Parathyroid adenoma (tissue), 2 donors: ENCODE measurements at regions not wholly inside any gene's neighbourhood (a gene's known extent, or its start where the extent isn't known, plus 50 kb on each side); places are given as distances from the start of the nearest gene placed in this dataset.

Experiments used
- H2AFZ ChIP-seq: fragments of 300-600 bp; sonication (generic); one replicate; pipeline ENCODE4 v1.7.0; 2017; ENCODE audit warnings: antibody characterized with exemption, mild to moderate bottlenecking
- H3K27ac ChIP-seq: fragments of 300-600 bp; sonication (generic); one replicate; pipeline ENCODE4 v1.7.0; 2017
- H3K27me3 ChIP-seq: fragments of 300-600 bp; sonication (generic); one replicate; pipeline ENCODE4 v1.7.0; 2017; ENCODE audit warnings: low read length; ENCODE audit not compliant: control insufficient read depth, insufficient read depth
- H3K36me3 ChIP-seq: fragments of 300-600 bp; sonication (generic); one replicate; pipeline ENCODE4 v1.7.0; 2017; ENCODE audit warnings: low read length; ENCODE audit not compliant: control insufficient read depth, insufficient read depth
- H3K4me1 ChIP-seq: fragments of 300-600 bp; sonication (generic); one replicate; pipeline ENCODE4 v1.7.0; 2017; ENCODE audit warnings: control low read depth
- H3K4me2 ChIP-seq: fragments of 300-600 bp; sonication (generic); one replicate; pipeline ENCODE4 v1.7.0; 2017; ENCODE audit warnings: low read length
- H3K4me3 ChIP-seq: fragments of 300-600 bp; sonication (generic); one replicate; pipeline ENCODE4 v1.7.0; 2017; ENCODE audit warnings: low read depth, low read length
- H3K79me2 ChIP-seq: fragments of 300-600 bp; sonication (generic); one replicate; pipeline ENCODE4 v1.7.0; 2017; ENCODE audit warnings: control low read depth
- H3K9ac ChIP-seq: fragments of 300-600 bp; sonication (generic); one replicate; pipeline ENCODE4 v1.7.0; 2017; ENCODE audit warnings: mild to moderate bottlenecking
- H3K9me3 ChIP-seq: fragments of 300-600 bp; sonication (generic); one replicate; pipeline ENCODE4 v1.7.0; 2017; ENCODE audit warnings: low read length; ENCODE audit not compliant: control insufficient read depth
- TF ChIP-seq, protein P1 (sequence below): fragments of 300-600 bp; sonication (generic); IDR thresholded peaks from one replicate; pipeline ENCODE4 v1.7.0; 2017; ENCODE audit warnings: antibody characterized with exemption, mild to moderate bottlenecking
- donor health status: primary hyperparathyroidism.

GRCh38 chr13:99695857-99696256 is 194.6 kb downstream of the TM9SF2 start:
- Histone ChIP-seq H3K4me1 (no peaks in the 10 kb centered on the region), H3K9ac (no peak overlapping the region), H3K4me3 (no peak overlapping the region), H3K36me3 (no peaks in the 10 kb centered on the region), H3K27me3 (no peaks in the 10 kb centered on the region), H2AFZ (no peak overlapping the region), H3K9me3 (no peaks in the 10 kb centered on the region), H3K27ac (no peak overlapping the region), H3K4me2 (no peak overlapping the region), H3K79me2 (no peaks in the 10 kb centered on the region)
- TF ChIP-seq, protein P1, sequence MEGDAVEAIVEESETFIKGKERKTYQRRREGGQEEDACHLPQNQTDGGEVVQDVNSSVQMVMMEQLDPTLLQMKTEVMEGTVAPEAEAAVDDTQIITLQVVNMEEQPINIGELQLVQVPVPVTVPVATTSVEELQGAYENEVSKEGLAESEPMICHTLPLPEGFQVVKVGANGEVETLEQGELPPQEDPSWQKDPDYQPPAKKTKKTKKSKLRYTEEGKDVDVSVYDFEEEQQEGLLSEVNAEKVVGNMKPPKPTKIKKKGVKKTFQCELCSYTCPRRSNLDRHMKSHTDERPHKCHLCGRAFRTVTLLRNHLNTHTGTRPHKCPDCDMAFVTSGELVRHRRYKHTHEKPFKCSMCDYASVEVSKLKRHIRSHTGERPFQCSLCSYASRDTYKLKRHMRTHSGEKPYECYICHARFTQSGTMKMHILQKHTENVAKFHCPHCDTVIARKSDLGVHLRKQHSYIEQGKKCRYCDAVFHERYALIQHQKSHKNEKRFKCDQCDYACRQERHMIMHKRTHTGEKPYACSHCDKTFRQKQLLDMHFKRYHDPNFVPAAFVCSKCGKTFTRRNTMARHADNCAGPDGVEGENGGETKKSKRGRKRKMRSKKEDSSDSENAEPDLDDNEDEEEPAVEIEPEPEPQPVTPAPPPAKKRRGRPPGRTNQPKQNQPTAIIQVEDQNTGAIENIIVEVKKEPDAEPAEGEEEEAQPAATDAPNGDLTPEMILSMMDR, result no peak

- Histone ChIP-seq H3K4me3 (no peak overlapping the region), H3K4me2 (no peak overlapping the region), H3K27me3 (no peaks in the 10 kb centered on the region), H3K27ac (no peak overlapping the region), H3K9me3 (no peaks in the 10 kb centered on the region), H3K36me3 (no peaks in the 10 kb centered on the region), H3K79me2 (no peaks in the 10 kb centered on the region), H2AFZ (no peak overlapping the region), H3K9ac (no peak overlapping the region), H3K4me1 (no peaks in the 10 kb centered on the region)
- TF ChIP-seq, protein P1, result no peak
Measured at GRCh38 chr13:99693852-99694611, 192.8 kb downstream of the TM9SF2 start.

- Histone ChIP-seq H3K79me2 (no peaks in the 10 kb centered on the region), H3K36me3 (no peaks in the 10 kb centered on the region), H3K27ac (no peak overlapping the region), H3K27me3 (no peaks in the 10 kb centered on the region), H3K9ac (no peak overlapping the region), H3K4me3 (no peak overlapping the region), H3K9me3 (no peaks in the 10 kb centered on the region), H3K4me1 (no peaks in the 10 kb centered on the region), H2AFZ (no peak overlapping the region), H3K4me2 (no peak overlapping the region)
- TF ChIP-seq, protein P1, result no peak
Measured at GRCh38 chr13:99693351-99693750, 192.1 kb downstream of the TM9SF2 start.

GRCh38 chr13:99692854-99693253 is 191.6 kb downstream of the TM9SF2 start:
- no peaks in the 10 kb centered on the region for H3K27me3 ChIP-seq
- no peaks in the 10 kb centered on the region for H3K36me3 ChIP-seq
- no peak overlapping the region for H3K9ac ChIP-seq
- H3K27ac ChIP-seq, result no peak overlapping the region
- H3K79me2 ChIP-seq, result no peaks in the 10 kb centered on the region
- no peak overlapping the region for H3K4me2 ChIP-seq
- H3K4me1 ChIP-seq, result no peaks in the 10 kb centered on the region
- TF ChIP-seq, protein P1, result no peak
- H3K4me3 ChIP-seq, result no peak overlapping the region
- H3K9me3 ChIP-seq, result no peaks in the 10 kb centered on the region
- no peak overlapping the region for H2AFZ ChIP-seq

DNA sequence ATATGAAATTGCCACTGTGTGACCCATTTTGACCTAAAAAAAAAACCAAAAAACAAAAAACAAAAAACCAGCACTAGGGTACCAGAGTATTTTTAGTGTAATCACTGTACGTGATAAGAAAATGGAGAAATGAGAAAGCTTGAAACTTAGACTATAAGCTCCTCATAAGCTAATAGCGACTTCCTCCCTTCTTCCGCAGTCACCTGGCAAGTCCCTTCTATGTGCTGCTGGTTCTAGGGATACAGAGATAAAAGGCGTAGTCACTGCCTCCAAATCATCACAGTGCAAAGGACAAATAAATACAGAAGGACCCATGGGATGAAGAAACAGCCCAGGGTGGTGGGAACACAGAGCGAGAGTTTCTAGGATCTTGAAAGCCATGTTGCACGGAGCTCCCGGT is 190.3 kb downstream of the TM9SF2 start:
- Histone ChIP-seq H3K4me2 (no peak overlapping the region), H3K9me3 (no peaks in the 10 kb centered on the region), H3K4me1 (no peaks in the 10 kb centered on the region), H3K36me3 (no peaks in the 10 kb centered on the region), H2AFZ (no peak overlapping the region), H3K9ac (no peak overlapping the region), H3K27me3 (no peaks in the 10 kb centered on the region), H3K79me2 (no peaks in the 10 kb centered on the region), H3K27ac (no peak overlapping the region), H3K4me3 (no peak overlapping the region)
- TF ChIP-seq, protein P1, result no peak
